K562 (cell line): ENCODE measurements at regions not wholly inside any gene's neighbourhood (a gene's known extent, or its start where the extent isn't known, plus 50 kb on each side); places are given as distances from the start of the nearest gene placed in this dataset.

Source experiments
- ATAC-seq: fragments of 200-7000 bp; cut with Tn5 transposase; 3 replicates; pipeline ENCODE4 v1.9.1; 2020; ENCODE audit warnings: moderate library complexity
- BruUV-seq: library from RNA; stranded (reverse); fragments of 400-500 nt; replicated peaks from 2 replicates; lab custom pipeline; 2021; lab: Mats Ljungman, UMichigan
- CTCF ChIA-PET: fragments of 300-600 bp; formaldehyde crosslinking; extraction: SDS; loops from one replicate; lab custom pipeline; 2021; ENCODE audit warnings: low intra/inter-chr PET ratio; lab: Yijun Ruan, JAX
- POLR2A ChIA-PET: fragments of 300-600, 350-650 bp; sonication (Branson Sonifier 250); formaldehyde crosslinking; extraction: SDS; loops from one replicate; lab custom pipeline; 2021; ENCODE audit warnings: antibody characterized with exemption, inconsistent platforms; lab: Yijun Ruan, JAX
- DNase-seq, 4 experiments: peaks; one replicate each; pipeline versions ENCODE4 v3.0.0 to v3.0.0-alpha.2; 2011 to 2018; ENCODE audit warnings: low spot score in 3 of 4, mixed read lengths in 3 of 4; ENCODE audit errors: extremely low read depth in 1 of 4
- FAIRE-seq: peaks from 2 replicates; lab custom pipeline; 2011; peaks lifted over from hg19 to GRCh38; lab: Jason Lieb, UNC
- H2AFZ ChIP-seq: 2 replicates; pipeline ENCODE4 v1.6.0; 2011; ENCODE audit warnings: low read depth, low read length, control low read depth, inconsistent platforms
- H3K27ac ChIP-seq: fragments of 200-600 bp; 3 replicates; pipeline ENCODE4 v1.8.0; 2011; ENCODE audit warnings: low read depth, mild to moderate bottlenecking, control low read depth, inconsistent platforms, low read length, moderate library complexity, mixed read lengths; ENCODE audit errors: extremely low read depth
- H3K27me3 ChIP-seq, 2 experiments: fragments of 300-600 bp in 1 of 2; 2 replicates in 1 of 2; 3 replicates in 1 of 2; pipeline versions ENCODE4 v1.6.0 to v1.8.0; 2011; ENCODE audit warnings: inconsistent platforms in 2 of 2, low read length in 2 of 2, mild to moderate bottlenecking in 1 of 2, mixed read lengths in 1 of 2, moderate library complexity in 1 of 2; ENCODE audit not compliant: control insufficient read depth in 2 of 2, insufficient read depth in 2 of 2
- H3K36me3 ChIP-seq: fragments of 300-600 bp; 3 replicates; pipeline ENCODE4 v1.8.0; 2011; ENCODE audit warnings: mild to moderate bottlenecking, low read length, inconsistent platforms; ENCODE audit not compliant: control insufficient read depth, insufficient read depth
- H3K4me1 ChIP-seq, 2 experiments: fragments of 200-600 bp in 1 of 2; replicated peaks in 1 of 2; 2 replicates in 1 of 2; 3 replicates in 1 of 2; pipeline versions ENCODE4 v1.5.1 to v1.8.0; 2011; ENCODE audit warnings: inconsistent platforms in 2 of 2, low read length in 2 of 2, mild to moderate bottlenecking in 1 of 2, mixed read lengths in 1 of 2, moderate library complexity in 1 of 2; ENCODE audit not compliant: control insufficient read depth in 2 of 2, insufficient read depth in 2 of 2
- H3K4me2 ChIP-seq: 2 replicates; pipeline ENCODE4 v1.6.1; 2011; ENCODE audit warnings: low read length, control low read depth, inconsistent platforms, mixed read lengths; ENCODE audit not compliant: insufficient read depth
- H3K4me3 ChIP-seq: fragments of 200-600 bp; sonication (generic), shearing (Covaris generic); 2 replicates; pipeline ENCODE4 v1.5.1; 2016; ENCODE audit warnings: control low read depth, inconsistent platforms
- H3K79me2 ChIP-seq: fragments of 200-600 bp; 3 replicates; pipeline ENCODE4 v1.8.0; 2011; ENCODE audit warnings: low read length, inconsistent platforms; ENCODE audit not compliant: control insufficient read depth, insufficient read depth
- H3K9ac ChIP-seq, 2 experiments: 2 replicates each; pipeline versions ENCODE4 v1.6.0 to v1.6.1; 2011; ENCODE audit warnings: low read depth in 2 of 2, low read length in 2 of 2, control low read depth in 1 of 2, inconsistent platforms in 1 of 2, mild to moderate bottlenecking in 1 of 2, mixed read lengths in 1 of 2; ENCODE audit not compliant: insufficient read depth in 1 of 2
- H3K9me1 ChIP-seq: one replicate; pipeline ENCODE4 v1.6.0; 2011; ENCODE audit warnings: inconsistent platforms, mild to moderate bottlenecking, low read length, moderate library complexity; ENCODE audit not compliant: control insufficient read depth, insufficient read depth
- H3K9me3 ChIP-seq: replicated peaks from 2 replicates; pipeline ENCODE4 v1.5.1; 2011; ENCODE audit warnings: low read depth, low read length, inconsistent platforms; ENCODE audit not compliant: control insufficient read depth, insufficient read depth
- H4K20me1 ChIP-seq: replicated peaks from 2 replicates; pipeline ENCODE4 v1.6.1; 2011; ENCODE audit warnings: low read length, inconsistent platforms, mixed read lengths; ENCODE audit not compliant: control insufficient read depth, insufficient read depth
- ELF2 ChIP-seq: fragments of 250-450 bp; sonication (Bioruptor Pico); IDR thresholded peaks from 2 replicates; pipeline ENCODE4 v1.5.0; 2021; ENCODE audit warnings: mild to moderate bottlenecking
- FOXA3 ChIP-seq, 2 experiments: fragments of 450-650 bp in 1 of 2; sonication (generic) in 1 of 2; formaldehyde crosslinking; IDR thresholded peaks in 1 of 2; conservative IDR thresholded peaks in 1 of 2; 2 replicates each; pipeline versions ENCODE4 v1.4.0 to v1.8.0; 2020 to 2022; ENCODE audit warnings: mild to moderate bottlenecking in 2 of 2, missing genetic modification reagents in 1 of 2
- HMG20A ChIP-seq: fragments of 450-650 bp; formaldehyde crosslinking; conservative IDR thresholded peaks from 2 replicates; pipeline ENCODE4 v1.4.0; 2020; ENCODE audit warnings: mild to moderate bottlenecking, mixed read lengths
- NELFE ChIP-seq: IDR thresholded peaks from 2 replicates; pipeline ENCODE4 v1.6.1; 2011; ENCODE audit warnings: mild to moderate bottlenecking; ENCODE audit not compliant: insufficient read depth, insufficient read length
- PRMT5 ChIP-seq: sonication (generic); formaldehyde crosslinking; IDR thresholded peaks from 2 replicates; pipeline ENCODE4 v1.5.0; 2020; ENCODE audit warnings: missing genetic modification reagents
- PTTG1 ChIP-seq: fragments of 450-650 bp; IDR thresholded peaks from 2 replicates; pipeline ENCODE4 v1.6.1; 2016; ENCODE audit warnings: low read depth, mild to moderate bottlenecking, missing genetic modification characterization, missing compliant biosample characterization
- TAF9B ChIP-seq: fragments of 450-650 bp; IDR thresholded peaks from 2 replicates; pipeline ENCODE4 v1.6.1; 2018; ENCODE audit warnings: mild to moderate bottlenecking; ENCODE audit not compliant: partially characterized antibody
- XRCC4 ChIP-seq: IDR thresholded peaks from one replicate; pipeline ENCODE4 v1.6.1; 2011; ENCODE audit not compliant: insufficient read depth, insufficient read length; ENCODE audit errors: extremely low read depth
- ZNF134 ChIP-seq: fragments of 250-450 bp; sonication (Bioruptor Pico); conservative IDR thresholded peaks from 2 replicates; pipeline ENCODE4 v1.4.0; 2020
- WGBS: fragments of 100-300 bp; shearing (Covaris generic); methylation state at CpG from one replicate; pipeline ENCODE4 v1.1.6; 2016; ENCODE audit warnings: low coverage, mixed read lengths; ENCODE audit not compliant: insufficient coverage; ENCODE audit errors: missing lambda C conversion rate; 5-methylcytosine and 5-hydroxymethylcytosine counted together
- in situ Hi-C: fragments of 300-500 bp; cut with MboI; formaldehyde crosslinking; loops from 4 replicates; pipeline ENCODE4 v1.15.0; 2018; ENCODE audit warnings: inconsistent platforms, mixed read lengths
- intact Hi-C: fragments of 100-400 bp; cut with micrococcal nuclease; formaldehyde crosslinking; loops from 2 replicates; pipeline ENCODE4 v1.14.2; 2022

DNA sequence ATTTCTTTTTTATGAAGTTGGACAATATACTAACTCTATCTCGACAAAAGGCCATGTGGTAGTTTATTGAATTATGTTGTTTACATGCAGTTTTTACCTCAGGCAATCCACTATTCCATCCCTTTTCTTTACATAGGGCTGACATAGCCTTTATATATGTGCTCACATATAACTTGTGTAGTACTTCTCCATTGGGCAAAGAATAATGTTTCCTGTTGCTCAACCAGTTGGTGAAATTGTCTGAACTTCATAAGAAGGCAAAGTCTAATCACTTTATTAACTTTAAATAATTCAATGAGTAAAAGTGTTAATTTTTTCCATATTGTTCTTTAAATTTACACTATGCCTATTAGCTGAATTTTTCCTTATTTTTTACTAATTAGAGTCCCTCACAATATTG lies 1272.1 kb downstream of the EPHA7 start:
- Histone ChIP-seq H3K4me3 (no peak overlapping the region), H3K4me2 (no peak overlapping the region), H3K9me1 (no peaks in the 10 kb centered on the region), H3K27ac (no peak overlapping the region), H3K4me1 (no peaks in the 10 kb centered on the region), H2AFZ (no peak overlapping the region), H4K20me1 (no peaks in the 10 kb centered on the region), H3K9me3 (no peaks in the 10 kb centered on the region), H3K79me2 (no peaks in the 10 kb centered on the region), H3K9ac (no peak overlapping the region), H3K36me3 (no peaks in the 10 kb centered on the region), H3K27me3 (no peaks in the 10 kb centered on the region)
- in situ Hi-C loops (no loop called here), intact Hi-C loops (no loop called here)
- no peak for TF ChIP-seq HMG20A (CRISPR knock-in tag)
- TF ChIP-seq PTTG1 (tag): no peak
- TF ChIP-seq NELFE: no peak
- TF ChIP-seq FOXA3 (CRISPR knock-in tag; conservative IDR thresholded peaks at IDR 0.05 in 1 of 2, IDR thresholded peaks at IDR 0.05 in 1 of 2): no peak
- TF ChIP-seq ELF2 (CRISPR knock-in tag): no peak
- no peak for TF ChIP-seq TAF9B
- no peak for TF ChIP-seq PRMT5 (CRISPR knock-in tag)
- no peak for TF ChIP-seq ZNF134
- TF ChIP-seq XRCC4: no peak
- 0% methylated on average over 1 of the region's 1 CpG for WGBS
- DNase-seq: no peak
- ATAC-seq: no peak
- FAIRE-seq: no peak
- no TSS peak for BruUV-seq
- ChIA-PET CTCF (no interaction called here), POLR2A (no interaction called here)
